CD4-positive, alpha-beta memory T cell (primary cell): ENCODE measurements at regions not wholly inside any gene's neighbourhood (a gene's known extent, or its start where the extent isn't known, plus 50 kb on each side); places are given as distances from the start of the nearest gene placed in this dataset.
"Not testable (repeated sequence)": the region's sequence is repeated elsewhere in the genome, so short reads cannot be mapped to it uniquely, and the experiment has no call there.

ENCODE experiments used
- CTCF ChIA-PET: fragments of 350-600 bp; sonication (Branson Sonifier 250); formaldehyde crosslinking; loops from one replicate; lab custom pipeline; 2021; ENCODE audit warnings: inconsistent platforms; ENCODE audit not compliant: partially characterized antibody; lab: Charles Lee
- POLR2A ChIA-PET: fragments of 350-600 bp; sonication (Branson Sonifier 250); formaldehyde crosslinking; loops from one replicate; lab custom pipeline; 2021; ENCODE audit not compliant: partially characterized antibody; lab: Charles Lee
- DNase-seq, 5 donors: peaks; one replicate each; pipeline versions ENCODE4 v3.0.0 to v3.0.0-alpha.2; 2020 to 2022; ENCODE audit warnings: mixed read lengths in 1 of 5
- H3K27ac ChIP-seq: one replicate; pipeline ENCODE4 v1.7.0; 2013; ENCODE audit warnings: low read depth, low read length
- H3K27me3 ChIP-seq: 2 replicates; pipeline ENCODE4 v1.7.0; 2013; ENCODE audit warnings: mild to moderate bottlenecking, low read length, moderate library complexity; ENCODE audit not compliant: insufficient read depth
- H3K36me3 ChIP-seq: 2 replicates; pipeline ENCODE4 v1.7.0; 2013; ENCODE audit warnings: mild to moderate bottlenecking, low read length, moderate library complexity; ENCODE audit not compliant: insufficient read depth
- H3K4me1 ChIP-seq: 2 replicates; pipeline ENCODE4 v1.7.0; 2013; ENCODE audit warnings: mild to moderate bottlenecking, low read length, moderate library complexity; ENCODE audit not compliant: insufficient read depth
- H3K4me3 ChIP-seq, 2 donors: one replicate each; pipeline ENCODE4 v1.7.0; 2013; ENCODE audit warnings: low read length in 2 of 2, mild to moderate bottlenecking in 1 of 2
- H3K9me3 ChIP-seq, 2 donors: one replicate each; pipeline ENCODE4 v1.7.0; 2013; ENCODE audit warnings: low read length in 2 of 2, control low read depth in 1 of 2; ENCODE audit not compliant: control insufficient read depth in 1 of 2
- H3K27ac Mint-ChIP-seq, 7 donors: one replicate each; pipeline ENCODE4 v1.8.0; 2020 to 2021; ENCODE audit warnings: mixed read lengths in 7 of 7, mild to moderate bottlenecking in 6 of 7, inconsistent platforms in 3 of 7, moderate library complexity in 3 of 7
- H3K27me3 Mint-ChIP-seq, 2 donors: one replicate each; pipeline ENCODE4 v1.8.0; 2020 to 2021; ENCODE audit warnings: mixed read lengths in 2 of 2
- H3K36me3 Mint-ChIP-seq, 2 donors: one replicate each; pipeline ENCODE4 v1.8.0; 2020 to 2021; ENCODE audit warnings: mixed read lengths in 2 of 2, inconsistent platforms in 1 of 2, mild to moderate bottlenecking in 1 of 2
- H3K4me1 Mint-ChIP-seq, 4 donors: one replicate each; pipeline ENCODE4 v1.8.0; 2020 to 2021; ENCODE audit warnings: mixed read lengths in 4 of 4, mild to moderate bottlenecking in 1 of 4
- H3K4me3 Mint-ChIP-seq, 8 donors: one replicate each; pipeline ENCODE4 v1.8.0; 2020 to 2021; ENCODE audit warnings: mixed read lengths in 8 of 8, mild to moderate bottlenecking in 7 of 8, moderate library complexity in 6 of 8, inconsistent platforms in 3 of 8
- H3K9me3 Mint-ChIP-seq, 8 donors: one replicate each; pipeline ENCODE4 v1.8.0; 2020 to 2021; ENCODE audit warnings: mixed read lengths in 8 of 8, mild to moderate bottlenecking in 5 of 8, inconsistent platforms in 3 of 8, moderate library complexity in 1 of 8
- intact Hi-C: fragments of 100-400 bp; cut with micrococcal nuclease; formaldehyde crosslinking; loops from one replicate; pipeline ENCODE4 v1.15.1; 2023

GRCh38 chrY:19590235-19590634 is 154.3 kb downstream of the KDM5D start:
- intact Hi-C loops: no loop called here
- DNase-seq: no peak

GRCh38 chrY:19589664-19590063 is 154.9 kb downstream of the KDM5D start:
- Histone ChIP-seq H3K27me3 (no peaks in the 10 kb centered on the region), H3K9me3 (no peaks in the 10 kb centered on the region), H3K27ac (no peak overlapping the region), H3K4me1 (no peaks in the 10 kb centered on the region), H3K36me3 (no peaks in the 10 kb centered on the region), H3K4me3 (no peak overlapping the region)
- no peak for DNase-seq
- no peak overlapping the region for H3K4me3 Mint-ChIP-seq
- no peaks in the 10 kb centered on the region for H3K27me3 Mint-ChIP-seq
- POLR2A ChIA-PET: no interaction called here
- intact Hi-C loops: no loop called here
- H3K27ac Mint-ChIP-seq: no peak overlapping the region
- H3K9me3 Mint-ChIP-seq: no peaks in the 10 kb centered on the region
- H3K36me3 Mint-ChIP-seq: peaks cover 0 to 32% of the 10 kb centered on the region in 2 donors
- CTCF ChIA-PET: no interaction called here
- H3K4me1 Mint-ChIP-seq: peaks cover 0 to 15% (median 3%) of the 10 kb centered on the region in 4 donors

More at GRCh38 chrY:19590235-19590634, 154.3 kb downstream of the KDM5D start:
- ChIA-PET POLR2A (no interaction called here), CTCF (no interaction called here)
- Mint-ChIP-seq H3K4me3 (no peak overlapping the region), H3K36me3 (peaks cover 0 to 32% of the 10 kb centered on the region in 2 donors), H3K4me1 (peaks cover 0 to 9% (median 0%) of the 10 kb centered on the region in 4 donors), H3K27ac (no peak overlapping the region), H3K9me3 (no peaks in the 10 kb centered on the region), H3K27me3 (no peaks in the 10 kb centered on the region)
- Histone ChIP-seq H3K36me3 (no peaks in the 10 kb centered on the region), H3K27ac (no peak overlapping the region), H3K4me1 (no peaks in the 10 kb centered on the region), H3K9me3 (no peaks in the 10 kb centered on the region), H3K27me3 (no peaks in the 10 kb centered on the region), H3K4me3 (no peak overlapping the region)

- H3K27ac Mint-ChIP-seq: no peak overlapping the region
- no peaks in the 10 kb centered on the region for H3K9me3 Mint-ChIP-seq
- Histone ChIP-seq H3K27me3 (no peaks in the 10 kb centered on the region), H3K9me3 (no peaks in the 10 kb centered on the region), H3K27ac (no peak overlapping the region), H3K36me3 (no peaks in the 10 kb centered on the region), H3K4me3 (no peak overlapping the region), H3K4me1 (no peaks in the 10 kb centered on the region)
- no peak overlapping the region for H3K4me3 Mint-ChIP-seq
- POLR2A ChIA-PET: interaction anchor here (1.9 kb wide), 1 partner anchor 20 kb away, joined by 8 read pairs; no protein-coding TSS in a partner anchor
- H3K36me3 Mint-ChIP-seq: peaks cover 0 to 25% of the 10 kb centered on the region in 2 donors
- no peaks in the 10 kb centered on the region for H3K27me3 Mint-ChIP-seq
- intact Hi-C loops: no loop called here
- no peak for DNase-seq
- CTCF ChIA-PET: no interaction called here
- peaks cover 0 to 19% (median 7%) of the 10 kb centered on the region in 4 donors for H3K4me1 Mint-ChIP-seq
Measured at GRCh38 chrY:19587311-19587710, 157.2 kb downstream of the KDM5D start.

- peaks cover 20% of the 10 kb centered on the region for H3K4me1 ChIP-seq
- H3K9me3 ChIP-seq, H3K27me3 Mint-ChIP-seq, H3K9me3 Mint-ChIP-seq, H3K4me3 ChIP-seq, H3K27ac Mint-ChIP-seq, H3K27ac ChIP-seq, H3K36me3 ChIP-seq, DNase-seq, H3K27me3 ChIP-seq, H3K36me3 Mint-ChIP-seq: not testable (repeated sequence)
- intact Hi-C loops: loop anchor here (1.0 kb wide), 1 partner anchor 13 kb away; no protein-coding TSS in a partner anchor
- ChIA-PET POLR2A (interaction anchor here (1.9 kb wide), 1 partner anchor 14 kb away, joined by 9 read pairs; no protein-coding TSS in a partner anchor), CTCF (interaction anchor here (1.5 kb wide), 1 partner anchor 10 kb away, joined by 3 read pairs; no protein-coding TSS in a partner anchor)
- Mint-ChIP-seq H3K4me3 (peak overlapping the region in 1 of 8 donors; percentile 14), H3K4me1 (peaks cover 0 to 47% (median 19%) of the 10 kb centered on the region in 4 donors)
Measured at GRCh38 chrY:19580990-19581389, 163.5 kb downstream of the KDM5D start.

GRCh38 chrY:19578281-19578874 is 166.1 kb downstream of the KDM5D start:
- no peak overlapping the region for H3K4me3 Mint-ChIP-seq
- H3K36me3 Mint-ChIP-seq: peaks cover 0 to 12% of the 10 kb centered on the region in 2 donors
- H3K4me1 Mint-ChIP-seq: peaks cover 0 to 52% (median 18%) of the 10 kb centered on the region in 4 donors
- intact Hi-C loops: no loop called here
- Histone ChIP-seq H3K27me3 (no peaks in the 10 kb centered on the region), H3K36me3 (no peaks in the 10 kb centered on the region), H3K4me3 (no peak overlapping the region), H3K9me3 (no peaks in the 10 kb centered on the region), H3K27ac (no peak overlapping the region), H3K4me1 (peaks cover 29% of the 10 kb centered on the region)
- H3K27me3 Mint-ChIP-seq: no peaks in the 10 kb centered on the region
- no peak overlapping the region for H3K27ac Mint-ChIP-seq
- ChIA-PET CTCF (no interaction called here), POLR2A (no interaction called here)
- no peaks in the 10 kb centered on the region for H3K9me3 Mint-ChIP-seq
- no peak for DNase-seq

GRCh38 chrY:19577250-19577649 is 167.3 kb downstream of the KDM5D start:
- Mint-ChIP-seq H3K27ac (no peak overlapping the region), H3K4me3 (no peak overlapping the region), H3K27me3 (no peaks in the 10 kb centered on the region), H3K9me3 (no peaks in the 10 kb centered on the region), H3K4me1 (peaks cover 0 to 55% (median 20%) of the 10 kb centered on the region in 4 donors), H3K36me3 (peaks cover 0 to 12% of the 10 kb centered on the region in 2 donors)
- no peak for DNase-seq
- Histone ChIP-seq H3K4me1 (peaks cover 29% of the 10 kb centered on the region), H3K27ac (no peak overlapping the region), H3K9me3 (no peaks in the 10 kb centered on the region), H3K27me3 (no peaks in the 10 kb centered on the region), H3K4me3 (no peak overlapping the region), H3K36me3 (no peaks in the 10 kb centered on the region)
- CTCF ChIA-PET: no interaction called here
- intact Hi-C loops: no loop called here
- POLR2A ChIA-PET: interaction anchor here (1.9 kb wide), 1 partner anchor 10 kb away, joined by 12 read pairs; no protein-coding TSS in a partner anchor

GRCh38 chrY:19574939-19575338 is 169.6 kb downstream of the KDM5D start:
- no peak overlapping the region for H3K4me3 Mint-ChIP-seq

More at GRCh38 chrY:19574939-19575338, 169.6 kb downstream of the KDM5D start:
- Histone ChIP-seq H3K4me1 (peaks cover 37% of the 10 kb centered on the region), H3K4me3 (no peak overlapping the region), H3K9me3 (no peaks in the 10 kb centered on the region), H3K27me3 (no peaks in the 10 kb centered on the region), H3K36me3 (no peaks in the 10 kb centered on the region), H3K27ac (no peak overlapping the region)
- no peak for DNase-seq
- ChIA-PET POLR2A (no interaction called here), CTCF (no interaction called here)
- no peaks in the 10 kb centered on the region for H3K27me3 Mint-ChIP-seq
- no peaks in the 10 kb centered on the region for H3K9me3 Mint-ChIP-seq
- peaks cover 0 to 57% (median 19%) of the 10 kb centered on the region in 4 donors for H3K4me1 Mint-ChIP-seq
- H3K27ac Mint-ChIP-seq: no peak overlapping the region
- peaks cover 0 to 13% of the 10 kb centered on the region in 2 donors for H3K36me3 Mint-ChIP-seq
- intact Hi-C loops: no loop called here
